ENCODE measurements at regions not wholly inside any gene's neighbourhood (a gene's known extent, or its start where the extent isn't known, plus 50 kb on each side); places are given as distances from the start of the nearest gene placed in this dataset.
A peak's percentile ranks its signal among the peaks of the same experiment; 100 is the strongest.
"Not testable (repeated sequence)": the region's sequence is repeated elsewhere in the genome, so short reads cannot be mapped to it uniquely, and the experiment has no call there.

DNA sequence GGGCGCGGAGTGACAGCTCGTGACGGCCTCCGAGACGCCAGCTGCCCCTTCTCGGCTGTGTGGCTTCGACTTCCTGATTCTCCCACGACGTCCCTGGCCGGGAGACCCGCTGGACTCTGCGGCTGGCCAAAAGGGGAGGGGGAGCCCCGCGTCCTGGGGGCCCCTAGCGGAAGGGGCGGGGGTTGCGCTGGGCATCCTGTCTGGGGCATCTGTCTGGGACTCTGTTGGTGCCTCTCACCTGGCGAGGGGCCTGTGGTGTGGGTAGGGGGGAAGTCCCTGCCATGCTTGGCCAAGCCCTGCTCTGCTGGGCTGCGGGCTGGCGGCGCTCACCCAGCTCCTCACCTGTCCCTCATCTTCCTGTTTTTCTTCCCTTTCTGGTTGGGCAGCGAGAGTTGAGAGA, 171.6 kb upstream of the OSBPL11 start:
- not testable (repeated sequence) for H3K4me1 ChIP-seq (ENCODE audit: control insufficient read depth, insufficient read depth, low read length); H3K36me3 ChIP-seq (ENCODE audit: control insufficient read depth, insufficient read depth, low read length); H3K9me3 ChIP-seq (ENCODE audit: control insufficient read depth, low read depth, low read length); H3K27me3 ChIP-seq (ENCODE audit: control insufficient read depth, insufficient read depth, low read length); H3K27ac ChIP-seq (ENCODE audit: low read length)
- DNase-seq, result peak in 1 of 2 donors; percentile 13
- H3K4me3 ChIP-seq (ENCODE audit: low read length), result peak overlapping the region; percentile 59
- WGBS (ENCODE audit: insufficient coverage, low lambda C conversion rate), result no CpG with 5 or more reads among the region's 23 CpGs

DNA sequence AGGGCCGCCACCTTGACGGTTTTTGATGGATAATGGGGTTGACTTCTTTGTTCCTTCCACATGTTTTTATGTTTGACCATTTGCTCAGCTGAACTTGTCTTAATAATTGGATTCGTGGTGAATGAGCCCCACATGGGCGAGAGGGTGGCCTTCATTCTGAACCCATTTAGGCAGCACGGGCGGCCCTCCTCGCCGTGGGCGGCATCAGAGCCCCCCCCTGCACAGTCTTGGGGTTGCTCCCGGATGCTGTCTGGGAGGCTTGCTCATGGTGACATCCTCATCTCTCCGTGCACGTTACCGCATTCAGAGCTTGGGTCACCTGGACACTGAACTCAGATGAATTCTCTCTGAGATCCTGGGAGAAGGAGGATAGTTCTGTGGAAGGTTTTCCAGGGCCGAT, 172.3 kb upstream of the OSBPL11 start:
- H3K9me3 ChIP-seq (ENCODE audit: control insufficient read depth, low read depth, low read length), result no peaks in the 10 kb centered on the region
- peak overlapping the region; percentile 59 for H3K4me3 ChIP-seq (ENCODE audit: low read length)
- no CpG with 5 or more reads among the region's 14 CpGs for WGBS (ENCODE audit: insufficient coverage, low lambda C conversion rate)
- H3K4me1 ChIP-seq (ENCODE audit: control insufficient read depth, insufficient read depth, low read length), result peaks cover 7% of the 10 kb centered on the region
- H3K36me3 ChIP-seq (ENCODE audit: control insufficient read depth, insufficient read depth, low read length), result no peaks in the 10 kb centered on the region
- H3K27me3 ChIP-seq (ENCODE audit: control insufficient read depth, insufficient read depth, low read length), result peaks cover 5% of the 10 kb centered on the region
- DNase-seq, result no peak
- H3K27ac ChIP-seq (ENCODE audit: low read length), result no peak overlapping the region

DNA sequence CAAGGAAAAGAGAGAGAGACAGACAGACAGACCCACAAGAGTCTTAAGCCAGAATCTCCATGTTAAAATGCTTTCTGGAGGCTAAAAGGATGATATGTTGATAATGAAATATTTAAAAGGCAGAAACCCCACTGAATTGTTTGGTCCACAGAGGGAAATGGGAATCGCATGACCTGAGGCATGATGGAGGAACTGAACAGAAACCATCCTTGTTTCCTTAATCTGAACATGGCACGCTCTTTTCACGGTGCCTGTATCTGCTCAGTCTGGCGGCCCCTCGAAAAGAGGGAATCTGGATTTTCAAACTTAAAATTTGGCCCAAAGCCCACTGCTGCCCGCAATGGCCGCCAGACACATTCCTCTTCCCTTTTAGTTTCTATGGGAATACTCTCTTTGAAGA, 173.5 kb upstream of the OSBPL11 start:
- no CpG with 5 or more reads among the region's 7 CpGs for WGBS (ENCODE audit: insufficient coverage, low lambda C conversion rate)
- not testable (repeated sequence) for H3K4me3 ChIP-seq (ENCODE audit: low read length); H3K4me1 ChIP-seq (ENCODE audit: control insufficient read depth, insufficient read depth, low read length); DNase-seq; H3K36me3 ChIP-seq (ENCODE audit: control insufficient read depth, insufficient read depth, low read length); H3K27ac ChIP-seq (ENCODE audit: low read length); H3K27me3 ChIP-seq (ENCODE audit: control insufficient read depth, insufficient read depth, low read length); H3K9me3 ChIP-seq (ENCODE audit: control insufficient read depth, low read depth, low read length)

DNA sequence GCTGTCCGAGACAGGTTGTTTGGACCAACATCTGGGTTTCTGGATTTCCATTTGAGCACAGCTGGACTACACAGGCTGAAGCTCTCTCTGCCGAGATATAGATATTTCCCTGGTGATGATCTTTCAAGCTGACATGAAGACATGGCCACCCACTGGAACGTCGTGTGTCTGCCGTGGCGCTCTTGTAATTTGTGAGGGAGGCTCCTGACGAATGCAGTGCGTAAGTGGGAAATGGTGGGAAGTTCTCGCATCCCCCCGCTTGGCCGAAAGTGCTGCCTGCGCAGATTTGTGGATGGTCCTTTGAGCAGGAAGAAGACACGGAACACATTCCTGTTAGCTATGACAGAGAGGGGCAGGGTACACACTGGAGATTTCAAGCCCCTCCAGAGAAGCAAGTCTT, 176.2 kb upstream of the OSBPL11 start:
- H3K4me1 ChIP-seq (ENCODE audit: control insufficient read depth, insufficient read depth, low read length), result peaks cover 16% of the 10 kb centered on the region
- H3K27ac ChIP-seq (ENCODE audit: low read length); H3K9me3 ChIP-seq (ENCODE audit: control insufficient read depth, low read depth, low read length); H3K4me3 ChIP-seq (ENCODE audit: low read length); H3K27me3 ChIP-seq (ENCODE audit: control insufficient read depth, insufficient read depth, low read length); H3K36me3 ChIP-seq (ENCODE audit: control insufficient read depth, insufficient read depth, low read length); DNase-seq: not testable (repeated sequence)
- WGBS (ENCODE audit: insufficient coverage, low lambda C conversion rate), result no CpG with 5 or more reads among the region's 13 CpGs

DNA sequence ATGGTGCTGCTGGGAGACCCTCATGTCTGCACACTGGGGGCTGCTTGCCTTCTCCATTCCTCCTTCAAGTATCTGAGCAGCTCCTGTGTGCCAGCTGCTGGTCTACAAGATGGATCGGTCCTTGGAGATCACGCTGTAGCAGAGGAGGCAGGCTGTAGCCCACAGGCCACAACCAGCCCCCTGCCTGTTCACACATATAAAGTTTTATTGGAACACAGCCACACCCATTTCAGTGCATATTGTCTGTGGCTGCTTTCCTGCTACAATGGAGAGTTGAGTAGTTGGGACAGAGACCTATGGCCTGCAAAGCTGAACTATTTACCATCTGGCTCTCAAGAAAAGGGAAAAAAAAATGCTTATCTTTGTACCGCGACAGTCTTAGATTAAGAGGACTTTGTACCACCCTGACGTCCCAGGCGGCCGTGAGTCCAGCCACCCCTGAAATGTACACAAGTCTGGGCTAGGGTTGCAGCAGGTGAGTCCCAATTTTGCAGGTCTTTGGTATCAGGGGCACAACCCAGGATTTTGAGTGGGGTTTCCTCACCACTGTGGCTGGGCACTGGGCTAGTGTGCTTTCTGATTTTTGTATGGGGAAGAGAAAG, 179.2 kb upstream of the OSBPL11 start:
- not testable (repeated sequence) for H3K9me3 ChIP-seq (ENCODE audit: control insufficient read depth, low read depth, low read length); H3K27me3 ChIP-seq (ENCODE audit: control insufficient read depth, insufficient read depth, low read length); H3K4me3 ChIP-seq (ENCODE audit: low read length); H3K36me3 ChIP-seq (ENCODE audit: control insufficient read depth, insufficient read depth, low read length); H3K4me1 ChIP-seq (ENCODE audit: control insufficient read depth, insufficient read depth, low read length)
- no CpG with 5 or more reads among the region's 7 CpGs for WGBS (ENCODE audit: insufficient coverage, low lambda C conversion rate)
- H3K27ac ChIP-seq (ENCODE audit: low read length), result peak overlapping the region; percentile 81
- DNase-seq, result peak; percentile 4 to 33

DNA sequence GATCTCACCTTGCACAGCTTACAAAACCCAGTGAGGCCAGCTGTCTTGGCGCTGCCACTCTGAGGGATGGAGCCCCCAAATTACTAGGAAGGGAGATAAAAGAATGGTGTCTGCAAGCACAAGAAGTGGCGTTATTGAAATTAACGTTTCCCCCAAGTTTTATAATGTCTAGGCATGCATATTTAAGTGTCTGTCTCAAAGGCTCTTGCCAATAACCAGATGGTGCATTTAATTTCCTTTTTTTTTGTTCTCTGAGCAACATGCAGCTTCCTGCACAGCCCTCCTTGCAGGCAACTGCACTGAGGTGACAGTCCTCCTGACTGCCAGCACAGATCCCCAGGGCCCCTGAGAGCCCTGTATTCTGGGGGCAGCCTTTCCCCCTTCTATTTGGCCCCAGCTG, 179.8 kb upstream of the OSBPL11 start:
- H3K36me3 ChIP-seq (ENCODE audit: control insufficient read depth, insufficient read depth, low read length); DNase-seq; H3K27me3 ChIP-seq (ENCODE audit: control insufficient read depth, insufficient read depth, low read length); H3K4me1 ChIP-seq (ENCODE audit: control insufficient read depth, insufficient read depth, low read length); H3K27ac ChIP-seq (ENCODE audit: low read length); H3K9me3 ChIP-seq (ENCODE audit: control insufficient read depth, low read depth, low read length); H3K4me3 ChIP-seq (ENCODE audit: low read length): not testable (repeated sequence)
- WGBS (ENCODE audit: insufficient coverage, low lambda C conversion rate), result no CpG with 5 or more reads among the region's 3 CpGs

DNA sequence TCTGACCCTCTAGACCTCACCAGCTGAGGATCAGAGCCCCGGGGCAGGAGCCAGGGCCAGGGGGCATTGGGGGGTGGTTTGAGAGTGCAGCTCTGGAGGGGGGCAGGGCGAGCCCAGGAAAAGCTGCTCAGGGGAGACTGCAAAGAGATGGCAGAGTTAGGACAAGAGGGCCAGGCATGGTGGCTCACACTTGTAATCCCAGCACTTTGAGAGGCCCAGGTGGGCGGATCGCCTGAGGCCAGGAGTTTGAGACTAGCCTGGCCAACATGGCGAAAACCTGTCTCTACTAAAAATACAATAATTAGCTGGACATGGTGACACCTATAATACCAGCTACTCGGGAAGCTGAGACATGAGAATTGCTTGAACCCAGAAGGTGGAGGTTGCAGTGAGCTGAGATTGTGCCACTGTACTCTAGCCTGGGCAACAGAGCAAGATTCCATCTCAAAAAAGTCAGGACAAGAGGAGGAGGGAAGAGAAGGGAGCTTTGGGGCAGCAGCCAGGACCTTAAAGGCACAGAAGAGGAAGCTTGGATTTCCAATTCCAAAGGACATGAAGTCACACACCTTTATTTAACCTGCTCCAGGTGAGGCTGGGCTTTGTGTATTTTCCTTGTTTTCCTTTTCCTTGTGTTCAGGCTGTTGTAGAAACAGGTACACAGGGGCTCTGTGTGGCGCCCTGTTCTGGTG, 180.5 kb upstream of the OSBPL11 start:
- DNase-seq; H3K4me1 ChIP-seq (ENCODE audit: control insufficient read depth, insufficient read depth, low read length); H3K27ac ChIP-seq (ENCODE audit: low read length); H3K36me3 ChIP-seq (ENCODE audit: control insufficient read depth, insufficient read depth, low read length); H3K9me3 ChIP-seq (ENCODE audit: control insufficient read depth, low read depth, low read length); H3K27me3 ChIP-seq (ENCODE audit: control insufficient read depth, insufficient read depth, low read length); H3K4me3 ChIP-seq (ENCODE audit: low read length): not testable (repeated sequence)
- WGBS (ENCODE audit: insufficient coverage, low lambda C conversion rate), result no CpG with 5 or more reads among the region's 7 CpGs

DNA sequence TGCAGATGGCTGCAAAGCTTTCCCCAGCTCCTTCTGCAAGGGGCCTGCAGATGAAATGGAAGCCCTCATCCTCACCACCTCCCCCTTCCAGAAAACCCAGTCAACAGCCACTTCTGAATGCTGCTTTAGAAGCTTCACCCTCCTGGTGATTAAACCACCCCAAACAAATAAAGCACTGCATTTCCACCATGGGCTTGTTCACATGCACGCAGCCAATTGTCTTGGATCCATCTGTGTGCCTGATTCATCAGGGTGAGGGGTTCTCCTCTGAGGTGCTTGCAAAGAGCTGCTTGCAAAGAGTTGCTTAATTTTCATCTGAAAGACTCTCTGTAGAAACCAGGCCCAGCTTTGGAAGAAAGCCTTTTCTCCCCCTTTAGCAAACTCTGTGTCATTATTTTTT, 184.0 kb upstream of the OSBPL11 start:
- not testable (repeated sequence) for H3K4me3 ChIP-seq (ENCODE audit: low read length); H3K4me1 ChIP-seq (ENCODE audit: control insufficient read depth, insufficient read depth, low read length); DNase-seq; H3K9me3 ChIP-seq (ENCODE audit: control insufficient read depth, low read depth, low read length); H3K27me3 ChIP-seq (ENCODE audit: control insufficient read depth, insufficient read depth, low read length); H3K36me3 ChIP-seq (ENCODE audit: control insufficient read depth, insufficient read depth, low read length); H3K27ac ChIP-seq (ENCODE audit: low read length)
- WGBS (ENCODE audit: insufficient coverage, low lambda C conversion rate), result no CpG with 5 or more reads among the region's 1 CpG

DNA sequence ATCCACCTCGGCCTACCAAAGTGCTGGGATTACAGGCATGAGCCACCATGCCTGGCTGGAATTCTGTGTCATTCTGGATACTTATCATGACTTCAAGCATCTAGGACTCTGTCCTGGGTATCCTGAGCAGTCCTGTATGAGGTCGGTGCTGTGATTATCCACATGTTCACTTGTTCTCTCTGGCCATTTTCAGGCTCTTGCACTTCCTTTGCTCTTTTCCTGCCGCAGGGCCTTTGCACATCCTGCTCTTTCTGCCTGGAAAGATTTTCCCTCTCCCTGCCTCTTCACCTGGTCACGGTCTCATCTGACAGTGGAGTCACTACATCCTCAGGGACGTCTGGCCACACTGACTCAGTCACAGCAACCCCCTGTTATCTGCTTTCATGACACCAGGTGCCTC, 184.6 kb upstream of the OSBPL11 start:
- not testable (repeated sequence) for H3K9me3 ChIP-seq (ENCODE audit: control insufficient read depth, low read depth, low read length); H3K4me1 ChIP-seq (ENCODE audit: control insufficient read depth, insufficient read depth, low read length); DNase-seq; H3K27ac ChIP-seq (ENCODE audit: low read length); H3K4me3 ChIP-seq (ENCODE audit: low read length); H3K36me3 ChIP-seq (ENCODE audit: control insufficient read depth, insufficient read depth, low read length); H3K27me3 ChIP-seq (ENCODE audit: control insufficient read depth, insufficient read depth, low read length)
- WGBS (ENCODE audit: insufficient coverage, low lambda C conversion rate), result no CpG with 5 or more reads among the region's 5 CpGs

DNA sequence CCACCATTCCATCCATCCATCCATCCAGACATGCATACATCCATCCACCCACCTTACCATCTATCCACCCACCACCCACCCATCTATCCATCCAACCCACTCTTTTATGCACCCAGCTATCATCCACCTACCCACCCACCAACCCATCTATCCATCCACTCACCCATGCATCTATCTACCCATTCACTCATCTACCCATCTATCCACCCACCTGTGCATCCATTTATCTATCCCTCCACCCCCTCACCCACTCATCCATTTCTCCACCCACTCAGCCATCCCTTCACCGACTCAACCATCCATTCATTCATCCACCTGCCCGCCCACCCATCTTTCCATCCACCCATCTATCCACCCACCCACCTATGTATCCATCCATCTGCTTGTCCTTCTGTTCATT, 186.4 kb upstream of the OSBPL11 start:
- not testable (repeated sequence) for DNase-seq; H3K4me3 ChIP-seq (ENCODE audit: low read length); H3K4me1 ChIP-seq (ENCODE audit: control insufficient read depth, insufficient read depth, low read length); H3K36me3 ChIP-seq (ENCODE audit: control insufficient read depth, insufficient read depth, low read length); H3K27ac ChIP-seq (ENCODE audit: low read length); H3K27me3 ChIP-seq (ENCODE audit: control insufficient read depth, insufficient read depth, low read length); H3K9me3 ChIP-seq (ENCODE audit: control insufficient read depth, low read depth, low read length)
- WGBS (ENCODE audit: insufficient coverage, low lambda C conversion rate), result no CpG with 5 or more reads among the region's 2 CpGs

DNA sequence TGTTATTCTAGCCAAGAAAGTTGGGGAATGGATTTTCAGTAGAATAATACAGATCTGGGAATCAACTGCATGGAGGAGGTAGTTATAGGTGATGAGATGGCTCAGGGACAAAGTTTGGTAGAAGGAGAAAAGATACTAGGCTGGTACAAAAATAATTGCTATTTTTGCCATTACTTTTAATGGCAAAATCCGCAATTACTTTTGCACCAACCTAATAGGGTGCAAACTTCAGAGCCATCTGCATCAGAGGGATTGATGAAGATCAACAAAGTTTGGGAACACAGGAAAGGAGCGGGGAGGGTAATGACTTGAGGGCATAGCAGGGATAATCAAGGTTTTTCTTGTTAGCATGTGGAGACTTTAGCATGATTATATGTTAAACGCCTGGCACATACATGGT, 178.7 kb upstream of the ROPN1B start:
- no CpG with 5 or more reads among the region's 3 CpGs for WGBS (ENCODE audit: insufficient coverage, low lambda C conversion rate)
- DNase-seq; H3K4me3 ChIP-seq (ENCODE audit: low read length); H3K4me1 ChIP-seq (ENCODE audit: control insufficient read depth, insufficient read depth, low read length); H3K9me3 ChIP-seq (ENCODE audit: control insufficient read depth, low read depth, low read length); H3K36me3 ChIP-seq (ENCODE audit: control insufficient read depth, insufficient read depth, low read length); H3K27ac ChIP-seq (ENCODE audit: low read length); H3K27me3 ChIP-seq (ENCODE audit: control insufficient read depth, insufficient read depth, low read length): not testable (repeated sequence)
